ENCODE measurements at regions not wholly inside any gene's neighbourhood (a gene's known extent, or its start where the extent isn't known, plus 50 kb on each side); places are given as distances from the start of the nearest gene placed in this dataset.

- no peak for DNase-seq
Measured at GRCh38 chr2:134190062-134190806, 63.6 kb upstream of the MGAT5 start.

GRCh38 chr2:134190807-134191203 lies 63.1 kb upstream of the MGAT5 start:
- no peak for DNase-seq

GRCh38 chr2:134191835-134192234 lies 62.0 kb upstream of the MGAT5 start:
- no peak for DNase-seq

GRCh38 chr2:134193006-134193405 lies 60.9 kb upstream of the MGAT5 start:
- DNase-seq = no peak

GRCh38 chr2:134194519-134194918 lies 59.4 kb upstream of the MGAT5 start:
- no peak for DNase-seq

- DNase-seq = no peak
Measured at GRCh38 chr2:134195341-134195740, 58.5 kb upstream of the MGAT5 start.

GRCh38 chr2:134197445-134197844 lies 56.4 kb upstream of the MGAT5 start:
- DNase-seq = no peak

- DNase-seq = no peak
Measured at GRCh38 chr2:134198006-134198634, 55.8 kb upstream of the MGAT5 start.

GRCh38 chr2:134199123-134199522 lies 54.7 kb upstream of the MGAT5 start:
- DNase-seq = no peak

- no peak for DNase-seq
Measured at GRCh38 chr2:134200036-134200618, 53.7 kb upstream of the MGAT5 start.

- DNase-seq = no peak
Measured at GRCh38 chr2:134201533-134201932, 52.3 kb upstream of the MGAT5 start.

- no peak for DNase-seq
Measured at GRCh38 chr2:134202371-134202770, 51.5 kb upstream of the MGAT5 start.

GRCh38 chr2:134203175-134203574 lies 50.7 kb upstream of the MGAT5 start:
- DNase-seq = no peak

Measured in activated T-cell treated with anti-CD3 and anti-CD28 coated beads, Interleukin-2, amount 50 U/mL, for 1 hour (primary cell).